ENCODE measurements at regions not wholly inside any gene's neighbourhood (a gene's known extent, or its start where the extent isn't known, plus 50 kb on each side); places are given as distances from the start of the nearest gene placed in this dataset.

DNA sequence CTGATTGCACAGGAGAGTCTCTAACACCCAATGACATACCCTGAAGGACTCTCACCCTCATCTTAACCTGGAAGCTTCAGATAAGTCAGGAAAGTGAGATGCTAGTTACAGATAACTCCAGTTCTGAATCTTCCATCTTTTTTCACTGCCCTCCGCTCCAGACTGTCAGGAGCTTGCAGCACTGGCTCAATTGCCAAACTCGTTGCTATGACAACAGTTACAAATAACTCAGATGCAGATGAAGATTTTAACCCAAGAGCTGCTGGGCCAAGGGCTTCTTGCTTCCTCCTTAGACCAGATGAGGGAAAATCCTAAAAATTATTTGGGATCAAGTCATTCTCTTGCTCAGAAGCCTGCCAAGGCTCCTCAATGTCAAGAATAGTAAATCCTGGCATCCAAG, 109.1 kb upstream of the HUWE1 start:
- no peak for TF ChIP-seq MXI1 (IDR thresholded peaks at IDR 0.05; ENCODE audit: low read depth, low read length)
- no peak for TF ChIP-seq CTCF (IDR thresholded peaks at IDR 0.05)
- TF ChIP-seq RFX5 (IDR thresholded peaks at IDR 0.05; ENCODE audit: low read length) = no peak
- TF ChIP-seq TEAD4 (IDR thresholded peaks at IDR 0.05; ENCODE audit: borderline replicate concordance, insufficient read depth) = no peak
- no peak for TF ChIP-seq RCOR1 (IDR thresholded peaks at IDR 0.05; ENCODE audit: low read length)
- no peak for TF ChIP-seq EZH2phosphoT487 (IDR thresholded peaks at IDR 0.05; ENCODE audit: borderline replicate concordance, low read depth)
- TF ChIP-seq MAX (IDR thresholded peaks at IDR 0.05; ENCODE audit: low read depth) = no peak
- no peak for TF ChIP-seq YY1 (IDR thresholded peaks at IDR 0.05; ENCODE audit: low read depth)

Measured in SK-N-SH (cell line).